A673 (cell line): ENCODE measurements at regions not wholly inside any gene's neighbourhood (a gene's known extent, or its start where the extent isn't known, plus 50 kb on each side); places are given as distances from the start of the nearest gene placed in this dataset.

Experiments
- BruUV-seq: library from RNA; stranded (reverse); fragments of 400-500 nt; replicated peaks from 2 replicates; lab custom pipeline; 2021; lab: Mats Ljungman, UMichigan
- CTCF ChIA-PET: fragments of 300-600 bp; sonication (Branson Sonifier 250); formaldehyde crosslinking; loops from one replicate; lab custom pipeline; 2022; ENCODE audit warnings: antibody characterized with exemption; lab: Charles Lee
- POLR2A ChIA-PET: fragments of 300-600 bp; sonication (Branson Sonifier 250); formaldehyde crosslinking; loops from one replicate; lab custom pipeline; 2022; ENCODE audit warnings: antibody characterized with exemption; ENCODE audit not compliant: low non-redundant PET; lab: Charles Lee
- DNase-seq: peaks from one replicate; pipeline ENCODE4 v3.0.0-alpha.2; 2015; ENCODE audit warnings: low spot score
- H3K27ac ChIP-seq: fragments of 200-600 bp; sonication (generic); 2 replicates; pipeline ENCODE4 v1.5.1; 2016; ENCODE audit warnings: mixed run types, low read depth, mild to moderate bottlenecking, mixed read lengths, antibody characterized with exemption, low read length; ENCODE audit not compliant: poor library complexity, severe bottlenecking
- H3K27me3 ChIP-seq: fragments of 200-600 bp; sonication (generic); replicated peaks from 2 replicates; pipeline ENCODE4 v1.6.1; 2017; ENCODE audit warnings: mixed run types, low read depth, mild to moderate bottlenecking, mixed read lengths, antibody characterized with exemption, low read length; ENCODE audit not compliant: insufficient read depth, poor library complexity
- H3K36me3 ChIP-seq: fragments of 200-600 bp; sonication (generic); 2 replicates; pipeline ENCODE4 v1.6.1; 2016; ENCODE audit warnings: mixed run types, mild to moderate bottlenecking, mixed read lengths, antibody characterized with exemption, low read length; ENCODE audit not compliant: insufficient read depth, poor library complexity, severe bottlenecking
- H3K4me1 ChIP-seq: fragments of 200-600 bp; sonication (generic); 2 replicates; pipeline ENCODE4 v1.6.1; 2017; ENCODE audit warnings: mixed run types, mild to moderate bottlenecking, mixed read lengths, antibody characterized with exemption, low read length; ENCODE audit not compliant: insufficient read depth, poor library complexity, severe bottlenecking
- H3K4me3 ChIP-seq: fragments of 200-600 bp; sonication (generic); 2 replicates; pipeline ENCODE4 v1.5.1; 2016; ENCODE audit warnings: low read depth, mixed run types, mild to moderate bottlenecking, mixed read lengths, low read length; ENCODE audit not compliant: poor library complexity, severe bottlenecking
- H3K9me3 ChIP-seq: fragments of 200-600 bp; sonication (generic); 2 replicates; pipeline ENCODE4 v1.6.1; 2016; ENCODE audit warnings: mixed run types, low read depth, mild to moderate bottlenecking, mixed read lengths, antibody characterized with exemption, low read length; ENCODE audit not compliant: poor library complexity, severe bottlenecking
- CTCF ChIP-seq: fragments of 300-800, 200-600 bp; sonication (generic); conservative IDR thresholded peaks from 2 replicates; pipeline ENCODE4 v1.5.1; 2017; ENCODE audit warnings: low read depth, mild to moderate bottlenecking, antibody characterized with exemption, low read length, moderate library complexity, mixed read lengths
- EZH2 ChIP-seq: fragments of 200-600 bp; sonication (generic); IDR thresholded peaks from 2 replicates; pipeline ENCODE4 v1.6.1; 2017; ENCODE audit warnings: borderline replicate concordance, low read depth, mild to moderate bottlenecking, mixed read lengths, antibody characterized with exemption, low read length; ENCODE audit not compliant: poor library complexity, severe bottlenecking
- intact Hi-C: fragments of 100-400 bp; cut with micrococcal nuclease; formaldehyde crosslinking; loops from one replicate; pipeline ENCODE4 v1.10.0; 2022; ENCODE audit not compliant: unreplicated experiment

GRCh38 chr5:118125687-118126086, 862.7 kb downstream of the DTWD2 start:
- Histone ChIP-seq H3K4me1 (no peaks in the 10 kb centered on the region), H3K36me3 (no peaks in the 10 kb centered on the region), H3K27ac (no peak overlapping the region), H3K27me3 (no peaks in the 10 kb centered on the region), H3K4me3 (no peak overlapping the region), H3K9me3 (no peaks in the 10 kb centered on the region)
- intact Hi-C loops, result no loop called here
- no TSS peak for BruUV-seq
- DNase-seq, result no peak
- TF ChIP-seq CTCF, result no peak
- ChIA-PET CTCF (no interaction called here), POLR2A (no interaction called here)

- Histone ChIP-seq H3K4me1 (no peaks in the 10 kb centered on the region), H3K4me3 (no peak overlapping the region), H3K27me3 (no peaks in the 10 kb centered on the region), H3K27ac (no peak overlapping the region), H3K36me3 (no peaks in the 10 kb centered on the region), H3K9me3 (no peaks in the 10 kb centered on the region)
- POLR2A ChIA-PET, result no interaction called here
- no peak for TF ChIP-seq CTCF
- no peak for TF ChIP-seq EZH2
- CTCF ChIA-PET, result no interaction called here
- intact Hi-C loops, result no loop called here
- BruUV-seq, result no TSS peak
- no peak for DNase-seq
Measured at GRCh38 chr5:118121258-118121657, 867.1 kb downstream of the DTWD2 start.

- no peak for TF ChIP-seq EZH2
- TF ChIP-seq CTCF, result no peak
- CTCF ChIA-PET, result no interaction called here
- Histone ChIP-seq H3K36me3 (no peaks in the 10 kb centered on the region), H3K27ac (no peak overlapping the region), H3K4me1 (no peaks in the 10 kb centered on the region), H3K27me3 (no peaks in the 10 kb centered on the region), H3K9me3 (no peaks in the 10 kb centered on the region), H3K4me3 (no peak overlapping the region)
- intact Hi-C loops, result no loop called here
- BruUV-seq, result no TSS peak
- no peak for DNase-seq
- POLR2A ChIA-PET, result no interaction called here
Measured at GRCh38 chr5:118115791-118116190, 872.6 kb downstream of the DTWD2 start.
